GM20000 (cell line): ENCODE measurements at regions not wholly inside any gene's neighbourhood (a gene's known extent, or its start where the extent isn't known, plus 50 kb on each side); places are given as distances from the start of the nearest gene placed in this dataset.

Experiments
- DNase-seq: peaks from one replicate; pipeline ENCODE4 v3.0.0; 2012; ENCODE audit warnings: low spot score
- TF ChIP-seq, protein P1 (sequence below): IDR thresholded peaks from 2 replicates; pipeline ENCODE4 v1.5.1; 2012; ENCODE audit warnings: mild to moderate bottlenecking, control low read depth; ENCODE audit errors: extremely low read depth, missing control alignments

DNA sequence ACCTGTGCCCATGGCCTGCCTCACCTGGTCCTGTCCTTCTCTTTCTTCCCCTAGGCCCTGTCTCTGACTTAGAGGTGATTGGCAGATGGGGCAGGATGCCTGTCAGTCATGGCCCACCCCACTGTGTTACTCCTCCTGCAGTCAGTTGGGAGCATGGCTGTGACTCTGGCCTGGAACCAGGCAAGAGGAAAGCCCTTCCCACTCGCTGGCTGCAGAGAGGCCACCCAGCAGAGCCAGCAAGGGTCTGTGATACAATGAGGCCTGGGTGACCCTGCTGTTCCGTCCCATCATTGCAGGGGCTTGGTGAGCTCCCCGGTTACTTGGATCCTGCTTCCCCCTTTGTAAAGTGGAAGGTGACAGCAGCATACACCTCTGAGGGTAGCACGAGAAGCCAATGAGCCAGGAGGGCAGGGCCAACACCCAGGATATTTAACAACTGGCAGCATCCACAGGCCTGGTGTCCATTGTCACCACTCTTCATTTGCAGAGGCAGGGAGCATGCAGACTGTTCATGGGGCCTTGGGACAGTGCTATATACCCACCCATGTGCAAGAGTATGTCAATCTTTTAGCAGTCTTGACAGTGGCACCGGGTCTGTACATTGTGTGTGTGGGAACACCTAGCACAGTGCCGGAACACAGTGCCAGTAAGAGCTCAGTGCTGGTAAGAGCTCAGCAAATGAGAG lies 191.0 kb upstream of the C1orf174 start:
- TF ChIP-seq, protein P1, sequence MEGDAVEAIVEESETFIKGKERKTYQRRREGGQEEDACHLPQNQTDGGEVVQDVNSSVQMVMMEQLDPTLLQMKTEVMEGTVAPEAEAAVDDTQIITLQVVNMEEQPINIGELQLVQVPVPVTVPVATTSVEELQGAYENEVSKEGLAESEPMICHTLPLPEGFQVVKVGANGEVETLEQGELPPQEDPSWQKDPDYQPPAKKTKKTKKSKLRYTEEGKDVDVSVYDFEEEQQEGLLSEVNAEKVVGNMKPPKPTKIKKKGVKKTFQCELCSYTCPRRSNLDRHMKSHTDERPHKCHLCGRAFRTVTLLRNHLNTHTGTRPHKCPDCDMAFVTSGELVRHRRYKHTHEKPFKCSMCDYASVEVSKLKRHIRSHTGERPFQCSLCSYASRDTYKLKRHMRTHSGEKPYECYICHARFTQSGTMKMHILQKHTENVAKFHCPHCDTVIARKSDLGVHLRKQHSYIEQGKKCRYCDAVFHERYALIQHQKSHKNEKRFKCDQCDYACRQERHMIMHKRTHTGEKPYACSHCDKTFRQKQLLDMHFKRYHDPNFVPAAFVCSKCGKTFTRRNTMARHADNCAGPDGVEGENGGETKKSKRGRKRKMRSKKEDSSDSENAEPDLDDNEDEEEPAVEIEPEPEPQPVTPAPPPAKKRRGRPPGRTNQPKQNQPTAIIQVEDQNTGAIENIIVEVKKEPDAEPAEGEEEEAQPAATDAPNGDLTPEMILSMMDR: no peak
- DNase-seq: no peak

DNA sequence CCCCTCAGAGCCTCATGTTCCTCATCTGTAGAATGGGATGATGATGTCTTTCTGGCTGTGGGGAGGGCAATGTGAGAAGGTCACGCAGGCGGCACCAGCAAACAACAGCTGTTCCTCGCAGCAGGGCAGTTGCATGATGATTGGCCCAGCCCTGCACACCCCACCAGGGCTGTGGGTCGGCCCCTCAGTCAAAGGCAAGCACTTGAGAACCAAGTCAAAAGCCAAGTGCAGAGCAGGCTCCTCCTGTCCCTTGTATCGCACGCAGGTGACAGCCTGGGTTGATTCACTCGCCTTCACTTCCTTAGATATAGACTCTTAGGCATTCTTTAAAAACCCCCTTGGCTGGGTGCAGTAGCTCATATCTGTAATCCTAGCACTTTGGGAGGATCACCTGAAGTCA lies 191.9 kb upstream of the C1orf174 start:
- no peak for DNase-seq
- TF ChIP-seq, protein P1: no peak

DNA sequence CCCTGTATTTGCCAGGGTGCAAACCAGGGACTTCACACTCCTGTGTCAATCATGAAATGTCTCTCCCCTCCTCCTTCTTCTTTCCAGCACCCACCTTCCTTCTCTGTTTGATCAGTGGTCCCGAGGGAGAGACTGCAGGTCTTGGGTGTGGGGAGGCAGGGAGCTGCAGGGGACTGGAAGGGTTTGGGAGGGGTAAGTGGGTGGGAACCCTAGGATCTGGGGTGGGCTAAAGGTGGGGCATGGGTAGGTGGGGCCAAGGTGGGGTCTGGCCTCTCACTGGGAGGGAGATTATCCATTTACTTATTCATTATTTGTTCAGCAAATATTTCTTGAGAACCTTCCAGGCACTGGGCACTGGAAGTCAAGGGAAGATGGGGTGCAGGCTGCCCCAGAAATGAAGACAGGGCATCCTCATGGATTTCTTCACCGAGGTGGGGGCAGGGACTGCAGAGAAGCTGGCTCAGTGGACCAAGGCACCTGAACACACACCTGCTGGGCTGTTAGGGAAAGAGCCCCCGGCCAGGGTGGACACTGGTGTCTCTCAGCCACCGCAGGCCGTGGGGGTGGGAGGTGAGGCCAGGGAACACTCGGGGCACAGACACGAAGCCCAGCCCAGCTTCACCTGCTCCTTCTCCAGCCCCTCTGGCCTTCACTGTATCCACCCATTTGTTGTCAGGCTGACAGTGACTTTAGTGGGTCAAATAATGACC lies 193.9 kb upstream of the C1orf174 start:
- TF ChIP-seq, protein P1: no peak
- no peak for DNase-seq

DNA sequence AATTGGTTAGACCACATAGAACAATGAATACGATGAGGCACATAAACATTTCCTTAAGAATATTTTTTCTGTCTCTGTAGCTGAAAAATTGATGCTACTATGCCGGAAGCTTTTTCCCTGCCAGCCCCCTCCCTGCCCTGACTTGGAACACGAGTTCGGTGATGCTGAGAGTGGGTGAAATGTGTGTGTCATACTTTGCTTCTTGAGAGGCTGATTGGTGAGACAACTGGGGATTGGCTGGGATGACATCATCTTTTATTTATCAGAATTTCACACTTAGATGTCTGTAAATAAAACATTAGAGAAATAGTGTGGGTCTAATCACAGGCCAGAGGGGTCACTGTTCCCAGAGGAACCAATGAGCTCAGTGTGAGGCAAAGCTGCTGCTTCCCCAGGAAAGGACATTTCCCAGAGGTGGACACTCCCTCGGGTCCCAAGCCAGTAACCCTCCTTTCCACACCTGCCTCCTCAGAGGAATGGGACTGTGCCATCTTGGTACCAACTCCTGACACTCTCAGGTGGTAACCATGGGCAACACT lies 195.4 kb upstream of the C1orf174 start:
- TF ChIP-seq, protein P1: no peak

DNA sequence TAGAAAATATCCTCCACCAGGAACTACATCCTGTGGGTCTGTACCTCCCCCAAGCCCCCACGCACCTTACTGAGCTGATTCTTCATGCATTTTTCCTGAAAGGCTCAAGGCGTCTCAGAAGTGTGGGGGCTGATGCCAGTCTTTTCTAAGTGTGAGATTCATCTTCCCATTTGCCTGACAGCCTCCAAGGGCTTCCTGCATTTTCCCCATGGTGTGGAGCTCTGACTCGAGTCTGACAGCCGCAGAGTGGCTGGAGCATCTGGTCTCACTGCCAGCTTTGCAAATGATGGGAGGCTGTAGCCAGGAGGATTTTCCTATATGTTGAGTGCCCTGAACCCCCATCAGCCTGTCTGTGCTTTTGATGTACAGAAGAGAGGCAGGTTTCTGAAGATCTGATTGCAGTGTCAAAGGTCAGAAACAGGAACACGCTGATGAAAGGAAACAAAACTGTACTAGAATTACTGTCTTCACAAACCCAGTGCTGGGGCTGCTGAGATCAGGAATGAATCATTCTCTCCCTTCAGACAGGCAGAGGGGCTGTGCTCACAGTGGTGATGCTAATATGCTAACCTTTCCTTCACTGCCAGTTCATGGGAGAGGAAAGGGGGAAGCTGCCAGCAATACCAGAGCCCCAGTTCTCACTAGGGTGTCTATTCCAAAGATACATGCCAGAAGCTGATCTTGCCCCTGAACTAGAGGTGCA lies 201.5 kb upstream of the C1orf174 start:
- TF ChIP-seq, protein P1: no peak
- no peak for DNase-seq

More for the DNA sequence above, 195.4 kb upstream of the C1orf174 start:
- no peak for DNase-seq

DNA sequence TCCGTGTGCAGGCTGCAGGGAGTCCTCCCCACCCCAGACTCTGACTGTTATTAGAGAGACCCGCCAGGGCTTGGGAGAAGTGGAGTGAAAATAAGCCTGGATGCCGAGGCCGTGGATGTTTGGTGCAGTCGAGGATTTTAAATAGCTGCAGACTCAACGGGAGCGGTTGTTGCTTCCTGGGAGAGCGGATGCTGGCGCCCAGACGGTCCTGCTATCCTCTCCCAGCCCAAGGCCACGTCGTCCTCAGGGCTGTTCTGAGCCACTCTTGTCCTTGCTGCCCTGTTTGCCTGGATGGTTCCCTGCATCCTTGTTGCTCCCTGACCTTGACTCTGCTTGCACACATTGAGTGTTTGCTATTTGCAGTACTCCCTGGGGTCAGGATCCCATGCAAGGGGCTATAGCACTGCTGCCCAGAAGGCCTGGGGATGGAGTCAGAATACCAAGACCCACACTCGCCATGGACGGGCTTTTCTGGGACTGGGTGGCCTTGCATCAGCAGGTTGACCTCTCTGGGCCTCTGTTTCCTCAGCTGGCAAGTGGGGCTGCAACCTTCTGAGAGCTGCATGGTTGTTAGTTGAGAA lies 205.3 kb upstream of the C1orf174 start:
- DNase-seq: no peak
- TF ChIP-seq, protein P1: no peak
